HepG2 (cell line): ENCODE measurements at regions not wholly inside any gene's neighbourhood (a gene's known extent, or its start where the extent isn't known, plus 50 kb on each side); places are given as distances from the start of the nearest gene placed in this dataset.

Experiments used
- ATAC-seq: fragments of 200-7000 bp; cut with Tn5 transposase; 3 replicates; pipeline ENCODE4 v1.9.1; 2020; ENCODE audit warnings: mild to moderate bottlenecking, moderate library complexity
- BruUV-seq: library from RNA; stranded (reverse); fragments of 400-500 nt; replicated peaks from 2 replicates; lab custom pipeline; 2021; lab: Mats Ljungman, UMichigan
- CTCF ChIA-PET: fragments of 300-600 bp; formaldehyde crosslinking; extraction: SDS; loops from one replicate; lab custom pipeline; 2021; ENCODE audit warnings: low total read pairs, inconsistent platforms, low intra/inter-chr PET ratio; lab: Yijun Ruan, JAX
- POLR2A ChIA-PET: fragments of 350-600 bp; sonication (Branson Sonifier 250); formaldehyde crosslinking; loops from one replicate; lab custom pipeline; 2020; ENCODE audit warnings: antibody characterized with exemption, inconsistent platforms; lab: Yijun Ruan, JAX
- DNase-seq: peaks from one replicate; pipeline ENCODE4 v3.0.0-alpha.2; 2015; ENCODE audit warnings: low spot score
- FAIRE-seq: peaks from 3 replicates; lab custom pipeline; 2011; peaks lifted over from hg19 to GRCh38; lab: Jason Lieb, UNC
- H2AFZ ChIP-seq: one replicate; pipeline ENCODE4 v1.6.1; 2011; ENCODE audit warnings: low read length, inconsistent platforms
- H3K27ac ChIP-seq: fragments of 300-600 bp; 3 replicates; pipeline ENCODE4 v1.8.0; 2011; ENCODE audit warnings: mixed run types, mild to moderate bottlenecking, mixed read lengths, low read length, inconsistent platforms; ENCODE audit not compliant: insufficient read depth; ENCODE audit errors: extremely low read length
- H3K27me3 ChIP-seq, 2 experiments: fragments of 200-600 bp in 1 of 2; 2 replicates in 1 of 2; 3 replicates in 1 of 2; pipeline versions ENCODE4 v1.6.0 to v1.8.0; 2011; ENCODE audit warnings: low read length in 2 of 2, mild to moderate bottlenecking in 2 of 2, moderate library complexity in 2 of 2, inconsistent platforms in 1 of 2; ENCODE audit not compliant: insufficient read depth in 2 of 2, control insufficient read depth in 1 of 2
- H3K36me3 ChIP-seq, 2 experiments: fragments of 200-600 bp in 1 of 2; replicated peaks in 1 of 2; 2 replicates in 1 of 2; 3 replicates in 1 of 2; pipeline versions ENCODE4 v1.5.1 to v1.8.0; 2011; ENCODE audit warnings: low read length in 2 of 2, inconsistent platforms in 1 of 2; ENCODE audit not compliant: insufficient read depth in 2 of 2, control insufficient read depth in 1 of 2
- H3K4me1 ChIP-seq: 2 replicates; pipeline ENCODE4 v1.5.1; 2012; ENCODE audit warnings: low read length, inconsistent platforms; ENCODE audit not compliant: insufficient read depth
- H3K4me2 ChIP-seq: 2 replicates; pipeline ENCODE4 v1.6.0; 2011; ENCODE audit warnings: low read depth, low read length, inconsistent platforms
- H3K4me3 ChIP-seq, 3 experiments: fragments of 200-600 bp in 1 of 3; sonication (generic), shearing (Covaris generic) in 1 of 3; replicated peaks in 1 of 3; 2 replicates each; pipeline ENCODE4 v1.5.1; 2011 to 2016; ENCODE audit warnings: low read length in 3 of 3, inconsistent platforms in 2 of 3, low read depth in 2 of 3, mild to moderate bottlenecking in 2 of 3, control low read depth in 1 of 3, mixed read lengths in 1 of 3; ENCODE audit not compliant: insufficient read depth in 1 of 3
- H3K79me2 ChIP-seq: one replicate; pipeline ENCODE4 v1.6.1; 2011; ENCODE audit warnings: low read length, inconsistent platforms; ENCODE audit not compliant: insufficient read depth
- H3K9ac ChIP-seq: 2 replicates; pipeline ENCODE4 v1.6.0; 2011; ENCODE audit warnings: mild to moderate bottlenecking, low read depth, low read length, inconsistent platforms; ENCODE audit not compliant: insufficient read depth
- H3K9me3 ChIP-seq: 2 replicates; pipeline ENCODE4 v1.5.1; 2012; ENCODE audit warnings: mild to moderate bottlenecking, low read length
- H4K20me1 ChIP-seq: 2 replicates; pipeline ENCODE4 v1.6.0; 2011; ENCODE audit warnings: inconsistent platforms, mild to moderate bottlenecking, low read length, moderate library complexity; ENCODE audit not compliant: insufficient read depth
- ATRX ChIP-seq: sonication (generic); formaldehyde crosslinking; IDR thresholded peaks from 2 replicates; pipeline ENCODE4 v1.4.0; 2020; ENCODE audit warnings: missing genetic modification reagents, borderline replicate concordance
- CHCHD3 ChIP-seq: sonication (generic); formaldehyde crosslinking; IDR thresholded peaks from 2 replicates; pipeline ENCODE4 v1.8.0; 2022; ENCODE audit warnings: mild to moderate bottlenecking, missing genetic modification reagents, moderate library complexity
- ELF4 ChIP-seq: sonication (generic); formaldehyde crosslinking; IDR thresholded peaks from 2 replicates; pipeline ENCODE4 v1.5.0; 2020; ENCODE audit warnings: missing genetic modification reagents, mild to moderate bottlenecking, moderate library complexity, borderline replicate concordance
- MXD4 ChIP-seq: IDR thresholded peaks from 2 replicates; pipeline ENCODE4 v1.6.1; 2016; ENCODE audit warnings: mild to moderate bottlenecking, missing biosample characterization, missing genetic modification reagents
- NCOR1 ChIP-seq: fragments of 200-600 bp; sonication (generic); IDR thresholded peaks from 2 replicates; pipeline ENCODE4 v1.7.0; 2017; ENCODE audit warnings: antibody characterized with exemption, low read length, borderline replicate concordance
- PHF5A ChIP-seq: IDR thresholded peaks from one replicate; pipeline ENCODE4 v1.6.1; 2018; ENCODE audit warnings: low read depth, missing genetic modification reagents; ENCODE audit not compliant: unreplicated experiment
- RFX3 ChIP-seq: IDR thresholded peaks from 2 replicates; pipeline ENCODE4 v1.6.1; 2016; ENCODE audit warnings: missing biosample characterization, missing genetic modification reagents
- ZC3H13 ChIP-seq: sonication (generic); formaldehyde crosslinking; IDR thresholded peaks from 2 replicates; pipeline ENCODE4 v1.8.1; 2023; ENCODE audit warnings: mild to moderate bottlenecking, missing genetic modification reagents, moderate library complexity
- ZNF232 ChIP-seq: sonication (generic); formaldehyde crosslinking; IDR thresholded peaks from 2 replicates; pipeline ENCODE4 v1.4.0; 2020; ENCODE audit warnings: missing genetic modification reagents, borderline replicate concordance
- ZNF326 ChIP-seq: sonication (generic); formaldehyde crosslinking; IDR thresholded peaks from 2 replicates; pipeline ENCODE4 v1.4.0; 2020; ENCODE audit warnings: missing genetic modification reagents, borderline replicate concordance
- ZNF33A ChIP-seq: sonication (generic); formaldehyde crosslinking; IDR thresholded peaks from 2 replicates; pipeline ENCODE4 v1.5.1; 2020; ENCODE audit warnings: missing genetic modification reagents, mild to moderate bottlenecking, moderate library complexity, borderline replicate concordance
- ZNF652 ChIP-seq: IDR thresholded peaks from 2 replicates; pipeline ENCODE4 v1.6.1; 2016; ENCODE audit warnings: low read depth, borderline replicate concordance
- WGBS: methylation state at CpG from one replicate; pipeline ENCODE4 v1.1.6; 2017; ENCODE audit warnings: low lambda C conversion rate; 5-methylcytosine and 5-hydroxymethylcytosine counted together
- in situ Hi-C: cut with HindIII; loops from 2 replicates; pipeline ENCODE4 v1.10.0; 2017; ENCODE audit warnings: low pct_unique_long_range_greater_than_20kb; ENCODE audit not compliant: extremely low pct_ligation_motif_present
- intact Hi-C: fragments of 100-400 bp; cut with micrococcal nuclease; formaldehyde crosslinking; loops from one replicate; pipeline ENCODE4 v1.10.0; 2022; ENCODE audit not compliant: unreplicated experiment
- TF ChIP-seq, protein P1 (sequence below): sonication (generic); formaldehyde crosslinking; IDR thresholded peaks from 2 replicates; pipeline ENCODE4 v1.9.0; 2022; ENCODE audit warnings: low read depth, missing genetic modification reagents

GRCh38 chr10:33900596-33900995 lies 566.1 kb upstream of the NRP1 start:
- in situ Hi-C loops, result no loop called here
- ChIA-PET POLR2A (no interaction called here), CTCF (no interaction called here)
- no peak for FAIRE-seq
- Histone ChIP-seq H2AFZ (no peak overlapping the region), H3K4me3 (no peak overlapping the region), H3K27ac (no peak overlapping the region), H4K20me1 (no peaks in the 10 kb centered on the region), H3K36me3 (no peaks in the 10 kb centered on the region), H3K9ac (no peak overlapping the region), H3K79me2 (no peaks in the 10 kb centered on the region), H3K27me3 (no peaks in the 10 kb centered on the region), H3K4me2 (no peak overlapping the region), H3K9me3 (no peaks in the 10 kb centered on the region), H3K4me1 (peaks cover 28% of the 10 kb centered on the region)
- no peak for ATAC-seq
- intact Hi-C loops, result no loop called here
- DNase-seq, result no peak
- peak; percentile 36; the same call in 1 of the 2 replicates for TF ChIP-seq RFX3
- no peak for TF ChIP-seq NCOR1
- no TSS peak for BruUV-seq
- WGBS, result 71% methylated on average over 2 of the region's 2 CpGs

- no peaks in the 10 kb centered on the region for H3K9me3 ChIP-seq
- no peak overlapping the region for H3K27ac ChIP-seq
- H3K9ac ChIP-seq, result no peak overlapping the region
- ChIA-PET POLR2A (no interaction called here), CTCF (no interaction called here)
- H3K36me3 ChIP-seq, result no peaks in the 10 kb centered on the region
- no peaks in the 10 kb centered on the region for H4K20me1 ChIP-seq
- peak; percentile 55 for DNase-seq
- in situ Hi-C loops (no loop called here), intact Hi-C loops (no loop called here)
- peak overlapping the region; percentile 33 for H3K4me2 ChIP-seq
- peaks cover 28% of the 10 kb centered on the region for H3K4me1 ChIP-seq
- peak; percentile 91 for ATAC-seq
- no peak overlapping the region for H2AFZ ChIP-seq
- peak; percentile 58 for FAIRE-seq
- BruUV-seq, result no TSS peak
- 2% methylated on average over 5 of the region's 5 CpGs for WGBS
- H3K27me3 ChIP-seq, result no peaks in the 10 kb centered on the region
- H3K4me3 ChIP-seq, result no peak overlapping the region
- H3K79me2 ChIP-seq, result no peaks in the 10 kb centered on the region
- TF ChIP-seq ATRX (CRISPR knock-in tag) (no peak), PHF5A (CRISPR knock-in tag) (no peak), MXD4 (no peak), CHCHD3 (CRISPR knock-in tag) (no peak), ZNF326 (no peak), ZC3H13 (CRISPR knock-in tag) (no peak), ELF4 (no peak), ZNF652 (CRISPR knock-in tag) (peak; percentile 51; the same call in 1 of the 2 replicates), ZNF232 (CRISPR knock-in tag) (no peak), ZNF33A (CRISPR knock-in tag) (no peak)
- TF ChIP-seq, protein P1, sequence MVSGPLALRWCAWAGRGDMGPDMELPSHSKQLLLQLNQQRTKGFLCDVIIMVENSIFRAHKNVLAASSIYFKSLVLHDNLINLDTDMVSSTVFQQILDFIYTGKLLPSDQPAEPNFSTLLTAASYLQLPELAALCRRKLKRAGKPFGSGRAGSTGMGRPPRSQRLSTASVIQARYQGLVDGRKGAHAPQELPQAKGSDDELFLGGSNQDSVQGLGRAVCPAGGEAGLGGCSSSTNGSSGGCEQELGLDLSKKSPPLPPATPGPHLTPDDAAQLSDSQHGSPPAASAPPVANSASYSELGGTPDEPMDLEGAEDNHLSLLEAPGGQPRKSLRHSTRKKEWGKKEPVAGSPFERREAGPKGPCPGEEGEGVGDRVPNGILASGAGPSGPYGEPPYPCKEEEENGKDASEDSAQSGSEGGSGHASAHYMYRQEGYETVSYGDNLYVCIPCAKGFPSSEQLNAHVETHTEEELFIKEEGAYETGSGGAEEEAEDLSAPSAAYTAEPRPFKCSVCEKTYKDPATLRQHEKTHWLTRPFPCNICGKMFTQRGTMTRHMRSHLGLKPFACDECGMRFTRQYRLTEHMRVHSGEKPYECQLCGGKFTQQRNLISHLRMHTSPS, result no peak
These were observed 565.4 kb upstream of the NRP1 start for GRCh38 chr10:33899578-33900531.
